Stimulated activated naive B cell treated with anti-CD40 and anti-IgM and Interleukin-4, amounts not matched to agents 10 μg/mL and 1 μg/mL and 100 μg/mL, for 72 hours (primary cell): ENCODE measurements at regions not wholly inside any gene's neighbourhood (a gene's known extent, or its start where the extent isn't known, plus 50 kb on each side); places are given as distances from the start of the nearest gene placed in this dataset.
A peak's percentile ranks its signal among the peaks of the same experiment; 100 is the strongest.
"Not testable (repeated sequence)": the region's sequence is repeated elsewhere in the genome, so short reads cannot be mapped to it uniquely, and the experiment has no call there.

Source experiments
- ATAC-seq, 2 donors: fragments of 150-1000 bp; cut with Tn5 transposase; replicated peaks; 2 replicates each; pipeline ENCODE4 v1.10.0; 2021; ENCODE audit warnings: moderate library complexity in 1 of 2
- DNase-seq: peaks from one replicate; pipeline ENCODE4 v3.0.0; 2021
- H3K27ac Mint-ChIP-seq: one replicate; pipeline ENCODE4 v1.8.0; 2022; ENCODE audit warnings: mild to moderate bottlenecking, mixed read lengths
- H3K27me3 Mint-ChIP-seq, 2 donors: one replicate each; pipeline ENCODE4 v1.8.0; 2022; ENCODE audit warnings: mixed read lengths in 2 of 2
- H3K36me3 Mint-ChIP-seq, 2 donors: one replicate each; pipeline ENCODE4 v1.8.0; 2022; ENCODE audit warnings: mixed read lengths in 2 of 2, mild to moderate bottlenecking in 1 of 2
- H3K4me1 Mint-ChIP-seq, 2 donors: one replicate each; pipeline ENCODE4 v1.8.0; 2022; ENCODE audit warnings: mixed read lengths in 2 of 2, mild to moderate bottlenecking in 1 of 2
- H3K4me3 Mint-ChIP-seq, 2 donors: one replicate each; pipeline ENCODE4 v1.8.0; 2022; ENCODE audit warnings: mild to moderate bottlenecking in 2 of 2, mixed read lengths in 2 of 2, moderate library complexity in 1 of 2
- H3K9me3 Mint-ChIP-seq, 2 donors: one replicate each; pipeline ENCODE4 v1.8.0; 2022; ENCODE audit warnings: mixed read lengths in 2 of 2, mild to moderate bottlenecking in 1 of 2

DNA sequence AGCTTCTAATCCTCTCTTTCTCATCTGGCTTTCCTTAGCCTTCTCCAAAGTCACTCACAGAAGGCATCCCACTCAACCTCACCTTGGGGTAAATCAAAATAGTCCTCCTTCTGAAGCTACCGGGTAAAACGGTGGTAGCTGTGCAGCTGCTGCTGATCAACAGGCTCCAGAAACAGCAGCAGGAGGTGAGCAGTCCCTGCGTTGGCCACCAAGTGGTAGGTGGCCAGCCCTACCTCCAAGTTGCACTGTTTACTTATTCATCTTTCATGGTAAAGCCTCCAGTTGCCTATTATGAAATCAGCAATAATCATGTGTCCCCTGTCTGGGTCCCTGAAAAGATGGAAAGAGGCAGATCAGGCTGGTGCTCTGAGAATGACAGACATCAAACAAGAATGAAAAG lies 125.1 kb upstream of the POTEB2 start:
- H3K4me1 Mint-ChIP-seq, DNase-seq, H3K27me3 Mint-ChIP-seq, ATAC-seq, H3K9me3 Mint-ChIP-seq, H3K4me3 Mint-ChIP-seq, H3K27ac Mint-ChIP-seq, H3K36me3 Mint-ChIP-seq: not testable (repeated sequence)

DNA sequence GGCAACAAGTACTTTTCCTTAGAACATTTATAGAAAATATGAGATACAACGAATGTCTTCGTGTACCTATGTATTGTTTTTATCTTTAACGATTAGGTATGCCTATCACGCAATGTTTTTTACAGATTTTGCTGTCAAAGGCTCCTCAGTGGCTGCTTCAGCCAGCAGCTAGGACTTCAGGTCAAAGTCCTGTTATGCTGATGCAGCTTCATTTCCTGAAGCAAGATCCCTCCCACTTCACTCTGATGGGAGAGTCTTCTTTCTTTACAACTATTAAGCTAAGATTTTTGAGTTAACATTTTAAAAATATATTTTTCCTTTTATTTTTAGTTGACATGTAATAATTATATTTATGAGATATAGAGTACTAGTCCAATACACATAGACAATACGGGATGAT lies 120.7 kb upstream of the POTEB2 start:
- not testable (repeated sequence) for H3K4me1 Mint-ChIP-seq, H3K27ac Mint-ChIP-seq, H3K27me3 Mint-ChIP-seq, H3K9me3 Mint-ChIP-seq, H3K36me3 Mint-ChIP-seq, DNase-seq, H3K4me3 Mint-ChIP-seq, ATAC-seq

DNA sequence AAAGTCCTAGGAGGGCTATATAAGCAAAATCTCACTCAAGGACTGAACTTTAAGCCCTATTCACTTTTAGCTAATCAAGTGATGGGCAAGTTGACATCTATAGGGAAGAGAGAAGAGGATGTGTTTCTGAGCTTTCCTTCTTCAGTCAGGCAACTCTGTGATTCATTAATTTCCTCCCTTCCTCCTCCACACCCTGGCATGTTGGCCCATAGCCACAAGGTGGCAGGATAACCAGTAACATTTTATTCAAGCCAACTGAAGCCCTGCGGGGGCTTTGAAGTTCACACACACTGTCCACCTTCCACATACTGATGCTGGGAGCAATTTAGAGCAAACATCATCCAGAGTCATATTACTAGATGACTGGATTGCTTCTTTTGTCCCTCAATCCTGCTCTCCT lies 111.9 kb upstream of the POTEB2 start:
- not testable (repeated sequence) for DNase-seq, H3K36me3 Mint-ChIP-seq, H3K4me3 Mint-ChIP-seq, H3K9me3 Mint-ChIP-seq, H3K27ac Mint-ChIP-seq, H3K27me3 Mint-ChIP-seq, H3K4me1 Mint-ChIP-seq
- ATAC-seq = peak; percentile 89 to 96

DNA sequence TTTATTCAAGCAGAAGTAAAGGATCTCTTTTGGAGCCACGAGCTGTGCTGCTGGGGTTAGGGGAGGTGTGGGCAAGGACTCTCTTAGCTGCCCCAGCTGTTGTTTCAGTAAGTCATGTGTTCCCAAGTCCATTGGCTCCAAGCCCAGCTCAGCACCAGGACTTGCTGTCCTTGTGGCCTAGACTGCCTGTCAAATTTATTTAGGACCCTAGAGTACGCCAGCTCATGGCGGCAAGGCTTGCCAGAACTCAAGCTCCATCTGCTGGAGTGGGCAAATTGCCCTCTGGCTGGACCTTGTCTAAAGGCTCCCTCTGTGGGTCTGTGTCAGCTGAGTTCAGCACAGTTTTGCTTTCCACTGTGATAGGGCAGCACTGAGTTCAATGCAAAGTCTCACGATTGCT lies 106.6 kb upstream of the POTEB2 start:
- not testable (repeated sequence) for H3K4me3 Mint-ChIP-seq, DNase-seq, ATAC-seq, H3K36me3 Mint-ChIP-seq, H3K27ac Mint-ChIP-seq, H3K27me3 Mint-ChIP-seq, H3K4me1 Mint-ChIP-seq, H3K9me3 Mint-ChIP-seq

DNA sequence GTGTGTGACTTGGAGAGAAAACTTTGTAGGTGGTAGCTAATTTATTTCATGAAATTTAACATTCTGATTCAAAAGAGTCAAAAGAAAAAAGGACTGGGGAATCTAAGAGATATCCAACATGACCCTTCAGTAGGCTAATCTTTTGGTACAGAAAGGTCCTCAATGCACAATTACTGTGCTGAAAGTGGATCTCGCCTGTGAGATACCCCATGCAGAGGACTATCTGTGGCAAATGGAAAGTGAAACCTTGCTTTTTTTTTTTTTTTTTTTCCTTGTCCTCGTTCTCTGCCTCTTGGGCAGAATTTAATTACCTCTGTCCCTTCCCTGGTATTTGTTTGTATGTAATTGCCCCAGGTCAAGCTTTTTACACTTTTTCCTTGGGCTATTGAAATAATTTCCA lies 93.2 kb upstream of the POTEB2 start:
- not testable (repeated sequence) for ATAC-seq, DNase-seq, H3K36me3 Mint-ChIP-seq, H3K27ac Mint-ChIP-seq, H3K4me3 Mint-ChIP-seq, H3K27me3 Mint-ChIP-seq, H3K9me3 Mint-ChIP-seq, H3K4me1 Mint-ChIP-seq

DNA sequence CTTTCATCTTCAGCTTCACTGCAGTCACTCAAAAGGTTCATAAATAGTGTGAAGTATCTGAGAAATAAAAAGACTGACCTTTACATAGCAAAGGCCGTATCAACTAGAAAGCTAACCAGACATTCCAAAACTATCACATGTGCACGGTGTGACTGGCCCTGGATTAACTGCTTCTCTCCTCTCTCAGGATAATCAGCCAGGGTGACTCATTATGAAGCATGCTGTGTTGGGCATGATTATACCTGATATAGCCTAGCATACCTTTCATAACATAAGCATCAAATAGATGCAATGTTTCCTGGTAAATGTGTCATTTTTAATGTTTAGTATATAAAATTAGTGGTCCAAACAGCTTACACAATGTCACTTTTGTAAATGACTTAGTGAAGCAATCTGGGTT lies 63.2 kb upstream of the POTEB2 start:
- ATAC-seq, H3K27ac Mint-ChIP-seq, DNase-seq, H3K9me3 Mint-ChIP-seq, H3K4me3 Mint-ChIP-seq, H3K36me3 Mint-ChIP-seq, H3K27me3 Mint-ChIP-seq, H3K4me1 Mint-ChIP-seq: not testable (repeated sequence)
